GM19193 (cell line): ENCODE measurements at regions not wholly inside any gene's neighbourhood (a gene's known extent, or its start where the extent isn't known, plus 50 kb on each side); places are given as distances from the start of the nearest gene placed in this dataset.

ENCODE experiments used
- POLR2A ChIP-seq: IDR thresholded peaks from 4 replicates; pipeline ENCODE4 v1.6.1; 2011; ENCODE audit not compliant: insufficient read depth, insufficient read length; ENCODE audit errors: extremely low read depth

DNA sequence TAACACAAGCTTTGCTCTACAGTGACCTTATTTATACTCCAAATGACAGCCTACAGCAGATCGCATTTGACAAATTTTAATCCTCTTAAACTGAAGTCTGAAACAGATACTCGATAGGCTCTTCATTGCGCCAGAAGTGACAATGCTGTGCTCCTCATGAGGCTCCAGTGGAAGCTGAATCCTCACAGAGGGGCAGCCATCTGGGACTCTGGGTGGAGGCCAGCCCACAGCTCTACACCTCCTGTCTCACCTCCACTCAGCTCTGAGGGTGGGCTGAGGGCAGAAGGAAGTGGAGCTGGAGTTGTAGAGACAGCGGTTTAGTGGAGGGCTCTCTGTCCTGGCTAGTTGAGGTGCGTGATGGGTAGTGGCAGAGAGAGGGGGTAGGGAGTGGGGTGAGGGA lies 283.3 kb upstream of the ANKRD55 start:
- no peak for TF ChIP-seq POLR2A

DNA sequence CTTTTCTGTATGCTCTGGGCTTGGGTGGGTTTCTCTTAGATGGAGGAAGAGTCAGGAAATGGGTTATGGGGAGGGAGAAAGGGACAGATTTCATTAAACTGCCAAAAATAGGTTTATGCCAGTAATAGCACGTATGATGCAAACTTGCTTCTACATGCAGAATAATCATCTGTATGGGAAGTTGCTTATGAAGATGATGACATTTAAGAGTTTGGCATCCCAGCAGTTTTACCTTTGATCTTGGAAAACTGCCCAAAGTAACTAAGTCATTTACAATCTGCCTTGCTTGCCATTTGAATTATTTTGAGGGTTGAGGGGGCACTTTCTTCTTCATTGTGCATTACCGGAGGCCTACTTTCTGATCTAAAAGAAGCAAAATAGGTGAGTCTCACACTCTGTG lies 282.9 kb upstream of the ANKRD55 start:
- TF ChIP-seq POLR2A: no peak

DNA sequence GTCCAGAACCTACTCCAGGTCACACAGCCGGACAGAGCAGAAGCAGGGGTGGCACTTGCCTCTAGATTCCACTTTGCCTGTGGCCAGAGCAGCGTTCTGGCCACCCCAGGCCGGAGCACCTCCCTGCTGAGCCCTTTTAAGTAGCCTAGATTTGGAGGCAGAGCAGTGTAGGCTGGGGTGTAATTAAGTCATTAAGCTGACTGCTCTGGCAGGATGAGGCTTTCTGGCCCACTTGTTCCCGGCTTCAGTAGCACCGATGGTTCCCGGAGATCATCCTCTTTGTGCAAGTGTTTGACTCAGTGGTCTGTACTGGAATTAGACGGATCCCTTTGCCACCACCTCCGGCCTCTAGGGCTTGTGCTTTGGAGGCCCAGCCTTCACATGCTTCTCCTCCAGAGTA lies 281.9 kb upstream of the ANKRD55 start:
- no peak for TF ChIP-seq POLR2A

DNA sequence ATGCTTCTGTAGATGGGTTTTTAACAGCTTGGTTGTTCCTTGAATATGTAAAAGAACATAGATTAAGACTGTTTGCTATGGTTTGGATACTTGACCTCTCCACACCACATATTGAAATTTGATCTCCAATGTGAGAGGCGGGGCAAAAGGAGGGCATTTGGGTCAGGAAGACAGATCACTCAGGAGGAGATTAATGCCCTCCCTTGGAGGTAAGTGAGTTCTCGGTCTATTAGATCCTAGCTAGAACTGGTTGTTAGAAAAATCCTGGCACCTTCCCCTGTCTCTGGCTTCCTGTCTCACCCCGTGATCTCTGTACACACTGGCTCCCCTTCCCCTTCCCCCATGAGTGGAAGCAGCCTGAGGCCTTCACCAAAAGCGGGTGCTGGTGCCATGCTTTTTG lies 281.1 kb upstream of the ANKRD55 start:
- no peak for TF ChIP-seq POLR2A

DNA sequence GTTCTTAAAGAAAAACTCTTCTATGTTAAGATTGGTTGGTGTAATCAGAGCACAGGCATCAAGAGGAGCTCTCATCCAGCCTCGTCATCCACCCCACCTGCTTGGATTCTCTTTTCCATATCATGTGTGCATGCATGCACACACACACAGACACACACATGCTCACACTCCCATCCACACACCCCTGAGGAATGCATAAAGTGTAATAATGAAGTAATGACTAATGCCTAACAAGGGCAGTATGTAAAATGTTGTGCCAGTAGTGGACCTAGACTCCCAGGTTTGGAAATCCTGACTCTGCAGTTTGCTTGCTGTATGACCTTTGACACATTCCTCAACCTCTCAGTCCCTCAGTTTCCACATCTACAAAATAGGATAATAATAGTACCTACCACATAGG lies 280.0 kb upstream of the ANKRD55 start:
- no peak for TF ChIP-seq POLR2A

DNA sequence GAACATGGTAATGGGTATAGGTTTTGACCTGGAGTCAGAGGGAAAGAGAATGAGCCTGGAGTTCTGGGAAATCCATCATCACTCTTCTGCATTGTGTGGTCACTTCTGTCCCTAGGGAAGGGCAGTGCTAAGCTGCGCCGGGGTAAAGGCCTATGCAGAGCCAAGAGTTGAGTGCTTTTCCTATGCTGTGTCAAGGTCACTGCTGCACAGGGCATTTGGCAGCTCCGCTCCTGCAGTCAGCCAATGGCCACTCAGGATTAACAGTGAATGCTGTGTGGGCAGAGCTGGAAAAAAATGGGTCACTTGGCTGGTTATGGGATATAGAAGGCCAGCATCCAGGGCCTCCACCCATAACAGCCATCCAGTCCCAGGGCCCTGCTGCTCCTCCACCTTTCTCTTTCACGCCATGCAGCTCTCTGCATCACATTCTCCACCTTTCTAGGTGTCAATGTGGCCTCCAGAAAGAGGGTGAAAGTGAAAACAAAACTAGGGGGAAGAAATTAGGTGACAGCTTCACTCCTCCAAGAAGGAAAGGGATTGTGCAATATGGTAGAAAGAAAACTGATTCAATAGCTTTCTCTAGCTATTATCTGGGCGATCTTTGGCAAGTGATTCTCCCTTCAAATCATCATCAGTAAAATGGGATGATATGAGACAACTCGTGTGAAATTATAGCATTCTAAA lies 279.3 kb upstream of the ANKRD55 start:
- TF ChIP-seq POLR2A: no peak

DNA sequence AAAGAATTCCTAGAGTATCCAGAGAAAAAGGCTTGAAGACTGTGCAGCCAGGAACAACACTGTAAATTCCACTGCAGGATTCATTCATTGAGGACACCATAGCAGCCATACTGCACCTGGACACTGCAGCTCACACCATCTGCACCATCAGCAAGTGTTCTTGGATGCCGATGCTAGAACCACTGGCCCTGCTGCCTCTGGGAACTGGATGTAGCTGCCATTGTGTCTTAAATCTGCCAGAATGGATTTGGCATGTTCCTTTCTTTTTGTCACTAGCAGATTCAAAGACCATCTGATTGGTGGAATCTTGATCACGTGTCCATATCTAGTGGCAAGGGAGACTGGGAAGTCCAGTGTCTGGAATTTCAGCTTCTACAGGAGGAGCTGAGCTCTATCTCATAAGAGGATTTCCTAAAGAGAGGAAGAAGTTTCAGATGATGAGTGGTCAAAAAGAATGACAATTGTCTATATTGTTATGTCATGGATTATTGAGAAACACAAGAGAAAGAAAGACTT lies 278.3 kb upstream of the ANKRD55 start:
- no peak for TF ChIP-seq POLR2A

DNA sequence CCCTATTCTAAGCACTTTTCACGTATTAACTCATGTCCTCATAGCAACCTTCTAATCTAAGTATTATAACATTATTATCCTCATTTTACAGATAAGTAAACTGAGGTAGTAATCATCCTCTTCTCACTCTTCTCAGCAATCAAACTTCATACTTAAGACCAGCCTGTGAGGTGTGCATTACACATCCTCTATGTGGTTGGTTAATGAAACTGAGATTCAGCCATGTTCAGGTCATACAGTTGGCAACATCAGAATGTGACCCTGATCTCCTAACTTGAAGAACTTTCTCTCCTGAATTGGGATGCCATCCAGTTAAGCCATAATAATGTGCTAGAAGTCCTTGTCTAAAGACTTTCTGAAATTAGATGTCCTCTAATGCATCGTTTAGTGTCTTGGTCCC lies 275.1 kb upstream of the ANKRD55 start:
- TF ChIP-seq POLR2A: no peak

DNA sequence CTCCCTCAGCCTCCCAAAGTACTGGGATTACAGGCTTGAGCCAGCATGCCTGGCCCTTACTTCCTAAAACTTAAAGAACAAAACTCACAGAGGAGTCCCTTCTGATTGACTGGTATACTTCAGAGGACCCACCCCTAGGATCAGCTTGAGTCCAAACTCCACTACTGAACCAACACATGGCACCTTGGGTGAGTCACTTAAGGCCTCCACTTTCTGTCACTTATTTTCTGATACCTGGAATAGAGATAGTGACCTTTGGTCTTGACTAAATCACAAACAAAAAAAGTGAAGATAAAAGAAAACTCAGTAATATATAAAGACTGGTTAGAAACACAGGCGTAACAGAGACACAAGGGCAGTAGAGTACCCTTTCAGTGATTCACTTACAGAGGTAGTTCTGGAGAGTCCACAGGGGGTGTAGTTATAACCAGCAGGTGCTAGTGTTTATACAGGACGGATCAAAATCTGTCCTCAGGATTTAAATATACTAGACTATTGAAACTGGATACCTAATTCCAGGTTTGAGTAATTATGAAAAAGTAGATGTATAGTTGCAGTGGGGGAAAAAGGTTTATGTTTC lies 274.3 kb upstream of the ANKRD55 start:
- TF ChIP-seq POLR2A: no peak

DNA sequence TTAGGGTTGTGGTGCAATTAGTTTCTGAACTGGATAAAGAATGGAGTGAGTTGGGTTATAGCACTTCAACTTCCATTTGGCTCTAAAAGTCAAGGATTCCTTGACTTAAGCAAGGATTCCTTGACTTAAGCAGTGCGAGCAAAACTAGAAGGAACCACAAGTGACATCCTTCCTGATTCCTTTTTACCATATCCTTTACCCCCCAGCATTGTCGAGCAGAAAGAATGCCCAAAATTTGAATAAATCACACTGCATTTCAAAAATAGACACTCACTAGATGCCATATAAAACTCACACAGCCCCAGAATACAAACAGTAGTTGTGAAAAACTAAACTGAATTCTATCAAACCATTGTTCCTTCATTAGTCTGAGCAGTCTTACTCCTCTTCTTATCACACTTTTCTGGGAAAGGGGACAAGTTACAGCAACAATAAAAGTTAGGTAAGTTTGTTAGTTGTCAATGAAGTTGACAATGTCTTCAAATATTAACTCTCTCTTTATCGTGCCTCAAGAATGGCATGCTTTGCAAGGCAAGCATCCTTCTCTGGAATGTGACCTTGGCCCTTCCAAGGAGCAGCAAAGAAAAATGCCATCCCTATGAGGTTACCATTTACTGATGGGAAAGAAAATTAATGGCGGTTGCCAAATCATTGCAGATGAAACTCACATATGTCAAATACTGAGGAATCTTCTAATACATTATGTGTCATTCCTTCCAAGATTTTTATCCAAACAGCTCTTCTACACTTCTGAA lies 273.3 kb upstream of the ANKRD55 start:
- TF ChIP-seq POLR2A: no peak

DNA sequence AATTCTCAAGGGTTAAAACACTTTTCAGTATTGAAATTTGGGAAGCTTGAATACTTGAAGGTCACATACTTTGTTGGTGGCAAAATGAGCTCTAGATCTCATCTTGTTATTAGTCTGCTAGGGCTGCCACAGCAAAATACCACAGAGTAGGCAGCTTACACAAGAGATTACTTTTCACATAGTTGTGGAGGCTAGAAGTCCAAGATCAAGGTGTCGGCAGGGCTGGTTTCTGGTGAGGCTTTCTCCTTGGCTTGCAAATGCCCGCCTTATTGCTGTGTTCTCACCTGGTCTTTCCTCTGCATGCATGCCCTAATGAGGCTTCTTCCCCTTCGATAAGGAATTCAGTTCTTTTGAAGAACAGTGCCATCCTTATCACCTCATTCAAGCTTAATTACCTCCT lies 270.8 kb upstream of the ANKRD55 start:
- no peak for TF ChIP-seq POLR2A

DNA sequence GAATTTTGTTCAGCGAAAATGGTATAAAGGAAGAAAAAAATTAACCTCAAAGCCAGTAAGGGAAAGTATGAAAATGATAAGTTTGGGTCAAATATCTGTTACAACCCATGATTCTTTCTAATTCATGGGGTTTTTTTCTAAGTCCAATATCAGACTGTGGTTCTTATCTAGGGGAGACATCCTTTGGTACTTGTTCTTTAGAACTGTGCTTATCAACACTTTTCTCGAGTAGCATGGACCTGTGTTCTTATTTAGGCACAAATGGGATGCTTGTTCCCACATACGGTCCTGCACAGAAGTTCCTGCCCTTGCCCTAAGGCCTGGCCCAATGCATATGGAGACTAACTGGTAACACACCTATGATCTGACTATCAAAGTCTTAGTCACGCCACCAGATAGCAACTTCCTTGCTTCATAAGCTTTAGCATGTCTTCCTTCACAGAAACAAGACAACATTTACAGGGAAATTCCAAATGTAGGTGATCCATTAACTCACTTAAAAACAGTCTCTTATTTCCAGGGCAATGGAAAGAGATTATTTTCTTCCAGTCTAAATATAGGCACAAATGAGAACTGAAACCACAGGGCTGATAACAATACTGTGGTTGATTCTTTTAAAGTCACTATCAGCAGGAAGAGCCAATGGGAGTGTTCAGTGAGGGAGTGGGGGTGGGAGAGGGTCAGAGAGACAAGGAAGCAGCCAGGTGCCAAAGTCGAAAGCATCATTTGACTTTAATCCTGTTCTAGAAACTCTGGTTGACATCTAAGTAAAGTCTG lies 268.8 kb upstream of the ANKRD55 start:
- TF ChIP-seq POLR2A: no peak

DNA sequence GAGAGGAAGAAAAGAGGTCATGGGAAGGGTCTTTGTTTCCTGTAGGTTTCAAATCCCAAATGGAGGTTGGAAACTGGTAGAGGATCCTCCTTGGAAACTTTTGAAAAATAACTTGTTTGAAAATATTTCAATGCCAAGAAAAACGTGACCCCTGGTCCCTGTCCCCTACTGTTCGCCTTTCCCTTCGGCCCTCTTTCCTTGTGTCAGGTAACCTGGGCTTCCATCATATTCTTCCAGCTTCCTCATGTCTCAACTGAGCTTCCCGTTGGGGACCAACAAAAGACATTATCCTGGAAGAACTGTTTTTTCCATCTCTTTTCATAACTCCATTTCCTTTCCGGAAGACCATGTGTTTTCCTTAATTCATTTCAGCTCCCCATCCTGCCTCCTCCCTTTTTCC lies 266.8 kb upstream of the ANKRD55 start:
- no peak for TF ChIP-seq POLR2A

DNA sequence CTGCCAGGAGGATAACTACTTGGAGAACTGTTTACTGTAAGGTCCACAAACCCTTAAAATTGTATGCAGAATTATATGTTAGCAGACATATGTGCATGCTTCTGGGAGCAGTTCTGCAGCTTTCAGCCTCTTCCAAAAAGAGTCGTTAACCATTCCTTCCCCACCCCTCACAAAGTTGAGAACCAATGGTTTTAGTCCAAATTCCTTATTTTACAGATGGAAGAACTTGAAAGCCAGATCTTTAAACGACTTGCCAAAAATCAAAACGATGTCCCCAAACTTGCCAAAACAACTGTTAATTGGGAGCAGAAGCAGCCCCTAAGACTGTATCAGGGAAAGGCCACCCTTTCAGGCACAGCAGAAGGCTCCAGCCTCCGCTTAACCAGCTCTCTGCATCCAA lies 266.4 kb upstream of the ANKRD55 start:
- TF ChIP-seq POLR2A: no peak

DNA sequence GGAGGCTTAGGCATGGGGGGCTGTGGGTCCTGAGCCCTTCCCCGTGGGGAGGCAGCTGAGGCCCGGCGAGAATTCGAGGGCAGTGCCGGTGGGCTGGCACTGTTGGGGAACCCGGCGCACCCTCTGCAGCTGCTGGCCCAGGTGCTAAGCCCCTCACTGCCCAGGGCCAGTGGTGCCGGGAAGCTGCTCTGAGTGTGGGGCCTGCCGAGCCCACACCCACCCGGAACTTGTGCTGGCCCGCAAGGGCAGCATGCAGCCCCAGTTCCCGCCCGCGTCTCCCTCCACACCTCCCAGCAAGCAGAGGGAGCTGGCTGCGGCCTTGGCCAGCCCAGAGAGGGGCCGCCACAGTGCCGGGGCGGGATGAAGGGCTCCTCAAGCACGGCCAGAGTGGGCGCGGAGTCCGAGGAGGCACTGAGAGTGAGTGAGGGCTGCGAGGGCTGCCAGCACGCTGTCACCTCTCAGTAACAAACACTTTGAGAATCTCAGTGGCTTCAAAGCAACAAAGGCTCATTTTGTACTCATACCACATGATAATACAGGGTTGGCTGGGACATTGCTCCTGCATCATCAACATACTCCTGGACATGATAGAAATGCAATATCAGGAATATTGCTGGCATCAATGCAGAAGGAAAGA lies 265.7 kb upstream of the ANKRD55 start:
- TF ChIP-seq POLR2A: no peak
